ENCODE measurements at regions not wholly inside any gene's neighbourhood (a gene's known extent, or its start where the extent isn't known, plus 50 kb on each side); places are given as distances from the start of the nearest gene placed in this dataset.

DNA sequence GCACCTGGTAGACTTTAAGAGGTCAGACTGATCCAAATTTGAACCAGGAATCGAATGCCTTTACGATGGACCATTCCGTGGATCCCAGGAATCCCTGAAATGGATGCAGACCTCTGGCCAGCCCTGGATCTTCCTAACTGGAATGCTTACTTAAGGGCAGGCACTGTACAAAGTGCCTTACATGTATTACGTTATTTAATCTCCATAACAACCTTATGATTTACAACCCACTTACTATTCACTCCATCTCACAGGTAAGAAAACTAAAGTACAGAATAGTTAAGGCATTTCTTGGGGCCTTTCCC is 93.6 kb downstream of the HSPH1 start:
- intact Hi-C loops (cut with DNase I) = no loop called here
- no peak overlapping the region for H3K27ac ChIP-seq
- no peaks in the 10 kb centered on the region for H3K9me3 ChIP-seq

GRCh38 chr13:31067416-31068118 is 94.1 kb downstream of the HSPH1 start:
- no peaks in the 10 kb centered on the region for H3K9me3 ChIP-seq
- no peak overlapping the region for H3K27ac ChIP-seq
- no peak for TF ChIP-seq CTCF (IDR thresholded peaks at IDR 0.05)
- H3K4me3 ChIP-seq = no peak overlapping the region
- intact Hi-C loops (cut with DNase I) = no loop called here
- no peaks in the 10 kb centered on the region for H3K36me3 ChIP-seq
- no peaks in the 10 kb centered on the region for H3K27me3 ChIP-seq
- H3K4me1 ChIP-seq = no peaks in the 10 kb centered on the region
- no peak for DNase-seq (ENCODE audit: low spot score in 2 of 2)

More for the DNA sequence above, 93.6 kb downstream of the HSPH1 start:
- no peaks in the 10 kb centered on the region for H3K27me3 ChIP-seq
- TF ChIP-seq CTCF (IDR thresholded peaks at IDR 0.05) = no peak
- DNase-seq (ENCODE audit: low spot score in 2 of 2) = no peak
- no peak overlapping the region for H3K4me3 ChIP-seq
- H3K36me3 ChIP-seq = no peaks in the 10 kb centered on the region
- H3K4me1 ChIP-seq = no peaks in the 10 kb centered on the region

GRCh38 chr13:31064636-31065035 is 97.1 kb downstream of the HSPH1 start:
- Histone ChIP-seq H3K36me3 (no peaks in the 10 kb centered on the region), H3K4me3 (no peak overlapping the region), H3K9me3 (no peaks in the 10 kb centered on the region), H3K27me3 (no peaks in the 10 kb centered on the region), H3K4me1 (no peaks in the 10 kb centered on the region), H3K27ac (no peak overlapping the region)
- no peak for DNase-seq (ENCODE audit: low spot score in 2 of 2)
- intact Hi-C loops (cut with DNase I) = no loop called here
- no peak for TF ChIP-seq CTCF (IDR thresholded peaks at IDR 0.05)

DNA sequence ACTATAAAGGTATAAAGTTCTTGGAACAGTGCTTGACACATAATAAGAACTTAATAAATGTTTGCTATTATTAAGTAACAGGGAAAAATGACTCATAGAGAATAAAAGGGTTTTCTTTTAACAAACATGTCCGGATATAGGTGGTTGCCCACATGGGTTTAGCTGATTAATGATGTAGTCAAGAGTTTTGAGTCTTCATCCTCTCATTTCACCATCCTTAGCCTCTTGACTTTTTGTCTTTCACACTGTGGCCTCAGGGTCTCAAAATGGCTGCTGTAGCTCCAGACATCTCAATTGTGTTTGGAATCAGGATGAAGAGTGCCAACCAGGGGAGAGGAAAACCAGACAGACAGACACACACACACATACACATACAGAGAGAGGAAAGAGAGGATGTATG is 97.9 kb downstream of the HSPH1 start:
- Histone ChIP-seq H3K36me3 (no peaks in the 10 kb centered on the region), H3K9me3 (no peaks in the 10 kb centered on the region), H3K4me3 (no peak overlapping the region), H3K27ac (no peak overlapping the region), H3K27me3 (no peaks in the 10 kb centered on the region), H3K4me1 (no peaks in the 10 kb centered on the region)
- DNase-seq (ENCODE audit: low spot score in 2 of 2) = no peak
- TF ChIP-seq CTCF (IDR thresholded peaks at IDR 0.05) = no peak
- intact Hi-C loops (cut with DNase I) = no loop called here

GRCh38 chr13:31060655-31061054 is 101.0 kb downstream of the HSPH1 start:
- TF ChIP-seq CTCF (IDR thresholded peaks at IDR 0.05) = no peak
- no peak for DNase-seq (ENCODE audit: low spot score in 2 of 2)
- Histone ChIP-seq H3K27ac (no peak overlapping the region), H3K9me3 (no peaks in the 10 kb centered on the region), H3K36me3 (no peaks in the 10 kb centered on the region), H3K27me3 (no peaks in the 10 kb centered on the region), H3K4me3 (no peak overlapping the region), H3K4me1 (no peaks in the 10 kb centered on the region)
- intact Hi-C loops (cut with DNase I) = no loop called here

DNA sequence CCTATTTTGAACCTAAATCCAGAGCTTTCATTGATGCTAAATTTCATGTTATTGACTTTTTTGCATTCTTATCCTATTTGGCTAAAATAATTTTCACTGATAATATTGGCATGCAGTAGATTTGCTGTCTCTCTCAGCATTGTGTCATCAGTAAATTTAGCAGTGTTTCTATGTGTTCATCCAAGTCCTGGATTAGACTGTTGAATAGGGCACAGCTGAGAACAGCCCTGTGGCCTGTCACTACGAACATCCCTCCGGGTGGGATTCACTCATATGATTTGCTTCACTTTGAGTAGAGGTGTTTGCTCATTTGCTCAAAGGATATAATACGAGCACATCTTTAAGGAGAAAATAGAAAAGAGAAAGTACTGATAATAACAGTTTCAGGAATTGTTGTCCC is 101.5 kb downstream of the HSPH1 start:
- H3K4me3 ChIP-seq = no peak overlapping the region
- H3K27me3 ChIP-seq = no peaks in the 10 kb centered on the region
- no peak overlapping the region for H3K27ac ChIP-seq
- H3K4me1 ChIP-seq = no peaks in the 10 kb centered on the region
- no peaks in the 10 kb centered on the region for H3K36me3 ChIP-seq
- intact Hi-C loops (cut with DNase I) = no loop called here
- no peak for TF ChIP-seq CTCF (IDR thresholded peaks at IDR 0.05)
- DNase-seq (ENCODE audit: low spot score in 2 of 2) = no peak
- no peaks in the 10 kb centered on the region for H3K9me3 ChIP-seq
